Esophagus muscularis mucosa (tissue), 3 donors: ENCODE measurements at regions not wholly inside any gene's neighbourhood (a gene's known extent, or its start where the extent isn't known, plus 50 kb on each side); places are given as distances from the start of the nearest gene placed in this dataset.
"Not testable (repeated sequence)": the region's sequence is repeated elsewhere in the genome, so short reads cannot be mapped to it uniquely, and the experiment has no call there.

Source experiments
- CTCF ChIP-seq, 3 experiments: fragments of 200-600 bp in 2 of 3; fragments of 450-650 bp in 1 of 3; sonication (generic) in 2 of 3; IDR thresholded peaks; one replicate each; pipeline ENCODE4 v1.5.1; 2017 to 2019; ENCODE audit warnings: antibody characterized with exemption in 3 of 3, mild to moderate bottlenecking in 2 of 3, moderate library complexity in 1 of 3
- POLR2AphosphoS5 ChIP-seq, 2 donors: sonication (generic); formaldehyde crosslinking; IDR thresholded peaks; one replicate each; pipeline ENCODE4 v1.6.1; 2017; ENCODE audit warnings: antibody characterized with exemption in 2 of 2

DNA sequence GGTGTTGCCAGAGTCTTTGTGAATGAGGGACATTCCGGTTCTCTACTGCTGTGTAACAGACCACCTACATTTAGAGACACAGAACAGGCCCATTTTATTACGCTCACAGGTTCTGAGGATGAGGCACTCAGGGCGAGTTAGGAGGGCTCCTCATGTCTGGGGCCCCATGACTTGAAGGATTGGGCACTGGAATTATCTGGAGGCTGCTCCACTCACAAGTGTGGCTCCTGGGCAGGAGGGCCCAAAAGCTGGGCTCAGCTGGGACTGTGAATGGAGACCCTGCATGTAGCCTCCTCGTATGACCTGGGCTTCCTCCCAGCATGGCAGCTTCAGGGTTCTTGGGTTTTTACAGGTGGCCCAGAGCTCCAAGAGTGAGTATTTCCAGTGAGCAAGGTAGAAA, 52.9 kb upstream of the MSMB start:
- not testable (repeated sequence) for TF ChIP-seq CTCF, POLR2AphosphoS5 (IDR thresholded peaks at IDR 0.05)
